ENCODE measurements at regions not wholly inside any gene's neighbourhood (a gene's known extent, or its start where the extent isn't known, plus 50 kb on each side); places are given as distances from the start of the nearest gene placed in this dataset.
A peak's percentile ranks its signal among the peaks of the same experiment; 100 is the strongest.

GRCh38 chr4:123940604-123941003 is 544.0 kb downstream of the SPRY1 start:
- DNase-seq (ENCODE audit: low spot score) = no peak

- DNase-seq (ENCODE audit: low spot score) = no peak
Measured at GRCh38 chr4:123941306-123941705, 544.7 kb downstream of the SPRY1 start.

GRCh38 chr4:123943976-123944375 is 547.4 kb downstream of the SPRY1 start:
- no peak for DNase-seq (ENCODE audit: low spot score)

- DNase-seq (ENCODE audit: low spot score) = no peak
Measured at GRCh38 chr4:123945301-123945700, 548.7 kb downstream of the SPRY1 start.

GRCh38 chr4:123950530-123950929 is 553.9 kb downstream of the SPRY1 start:
- DNase-seq (ENCODE audit: low spot score) = no peak

GRCh38 chr4:123952530-123953274 is 556.1 kb downstream of the SPRY1 start:
- no peak for DNase-seq (ENCODE audit: low spot score)

GRCh38 chr4:123953566-123953965 is 557.0 kb downstream of the SPRY1 start:
- no peak for DNase-seq (ENCODE audit: low spot score)

GRCh38 chr4:123954220-123954619 is 557.6 kb downstream of the SPRY1 start:
- no peak for DNase-seq (ENCODE audit: low spot score)

GRCh38 chr4:123955167-123955800 is 558.7 kb downstream of the SPRY1 start:
- DNase-seq (ENCODE audit: low spot score) = no peak

GRCh38 chr4:123956204-123956603 is 559.6 kb downstream of the SPRY1 start:
- no peak for DNase-seq (ENCODE audit: low spot score)

- no peak for DNase-seq (ENCODE audit: low spot score)
Measured at GRCh38 chr4:123966990-123967769, 570.6 kb downstream of the SPRY1 start.

- no peak for DNase-seq (ENCODE audit: low spot score)
Measured at GRCh38 chr4:123972031-123972430, 575.4 kb downstream of the SPRY1 start.

GRCh38 chr4:123974386-123975149 is 578.0 kb downstream of the SPRY1 start:
- no peak for DNase-seq (ENCODE audit: low spot score)

GRCh38 chr4:123976285-123976684 is 579.7 kb downstream of the SPRY1 start:
- no peak for DNase-seq (ENCODE audit: low spot score)

- DNase-seq (ENCODE audit: low spot score) = no peak
Measured at GRCh38 chr4:123976819-123977218, 580.2 kb downstream of the SPRY1 start.

GRCh38 chr4:123977641-123978081 is 581.1 kb downstream of the SPRY1 start:
- DNase-seq (ENCODE audit: low spot score) = peak; percentile 18

GRCh38 chr4:123978637-123979036 is 582.0 kb downstream of the SPRY1 start:
- no peak for DNase-seq (ENCODE audit: low spot score)

- DNase-seq (ENCODE audit: low spot score) = no peak
Measured at GRCh38 chr4:123980736-123981300, 584.2 kb downstream of the SPRY1 start.

- DNase-seq (ENCODE audit: low spot score) = no peak
Measured at GRCh38 chr4:123984886-123985285, 588.3 kb downstream of the SPRY1 start.

- DNase-seq (ENCODE audit: low spot score) = no peak
Measured at GRCh38 chr4:123986268-123986798, 589.7 kb downstream of the SPRY1 start.

GRCh38 chr4:123987408-123987807 is 590.8 kb downstream of the SPRY1 start:
- DNase-seq (ENCODE audit: low spot score) = no peak
